RKO (cell line): ENCODE measurements at regions not wholly inside any gene's neighbourhood (a gene's known extent, or its start where the extent isn't known, plus 50 kb on each side); places are given as distances from the start of the nearest gene placed in this dataset.
"Not testable (repeated sequence)": the region's sequence is repeated elsewhere in the genome, so short reads cannot be mapped to it uniquely, and the experiment has no call there.

Experiments
- DNase-seq: peaks from one replicate; pipeline ENCODE4 v3.0.0-alpha.2; 2016; ENCODE audit warnings: low spot score

DNA sequence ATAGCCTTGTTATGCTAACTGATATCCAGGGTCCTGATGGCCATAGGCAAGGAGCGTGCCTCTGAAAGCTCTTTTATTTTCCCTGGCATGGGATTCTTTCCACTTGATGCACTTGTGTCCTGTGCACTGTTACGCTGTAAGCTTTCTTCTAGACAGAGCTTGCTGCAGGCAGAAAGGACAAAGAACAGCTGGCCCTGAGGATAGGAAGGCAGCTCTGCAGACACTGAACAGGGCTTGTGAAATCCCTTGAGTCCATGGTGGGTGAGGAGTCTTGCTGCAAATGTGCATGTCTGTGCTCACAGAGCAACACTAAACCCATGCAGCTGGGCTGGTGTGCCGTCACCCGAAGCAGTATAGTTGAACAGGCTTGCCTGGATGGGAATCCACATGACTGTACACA lies 126.6 kb downstream of the AKAP11 start:
- DNase-seq = no peak

DNA sequence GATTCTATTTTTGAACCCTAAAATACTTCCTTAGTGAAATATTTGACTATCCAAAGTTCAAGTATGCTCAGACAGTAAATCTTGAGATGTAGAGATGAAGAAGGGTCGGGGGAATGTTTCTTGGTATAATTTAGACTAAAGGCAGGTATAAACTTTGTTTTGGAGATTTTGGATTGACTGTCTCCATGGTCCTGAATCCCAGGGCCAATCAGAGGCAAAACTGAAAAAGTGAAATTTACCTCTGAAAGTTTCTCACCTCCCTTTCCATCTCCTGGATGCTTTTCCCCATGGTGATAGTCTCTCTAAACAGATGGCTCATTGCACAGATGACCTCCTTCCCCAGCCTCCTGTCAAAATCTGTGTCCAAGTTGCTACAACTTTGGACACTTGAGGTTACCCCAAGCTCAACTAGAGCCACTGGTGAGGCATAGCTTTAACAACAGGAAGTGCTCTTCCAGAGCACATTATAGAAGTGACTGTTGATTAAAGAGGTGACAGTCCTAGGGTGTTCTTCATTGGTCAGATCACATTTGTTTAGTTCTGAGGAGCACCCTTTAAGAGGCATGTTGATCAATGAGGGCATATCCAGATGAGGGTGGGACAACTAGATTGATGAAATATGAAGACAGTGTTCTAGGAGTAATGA lies 128.4 kb downstream of the AKAP11 start:
- DNase-seq = no peak

DNA sequence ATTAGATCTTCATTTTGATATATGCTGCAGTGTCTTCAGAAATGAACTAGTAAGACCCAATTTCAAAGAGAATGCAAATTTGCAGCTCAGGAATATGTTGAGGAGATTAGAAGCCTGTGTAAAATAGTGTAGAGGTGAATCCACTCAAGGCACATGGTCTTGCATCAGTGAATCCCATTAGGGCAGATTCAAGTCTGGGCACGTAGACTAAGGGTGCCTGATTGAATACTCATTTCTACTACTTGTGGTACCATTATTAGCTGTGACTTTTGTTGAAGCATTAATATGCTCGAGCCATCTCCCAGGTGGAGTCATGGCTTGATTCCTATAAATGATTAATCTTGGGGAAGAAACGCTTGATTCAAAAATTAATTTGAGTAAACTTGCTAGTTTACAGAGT lies 129.4 kb downstream of the AKAP11 start:
- no peak for DNase-seq

DNA sequence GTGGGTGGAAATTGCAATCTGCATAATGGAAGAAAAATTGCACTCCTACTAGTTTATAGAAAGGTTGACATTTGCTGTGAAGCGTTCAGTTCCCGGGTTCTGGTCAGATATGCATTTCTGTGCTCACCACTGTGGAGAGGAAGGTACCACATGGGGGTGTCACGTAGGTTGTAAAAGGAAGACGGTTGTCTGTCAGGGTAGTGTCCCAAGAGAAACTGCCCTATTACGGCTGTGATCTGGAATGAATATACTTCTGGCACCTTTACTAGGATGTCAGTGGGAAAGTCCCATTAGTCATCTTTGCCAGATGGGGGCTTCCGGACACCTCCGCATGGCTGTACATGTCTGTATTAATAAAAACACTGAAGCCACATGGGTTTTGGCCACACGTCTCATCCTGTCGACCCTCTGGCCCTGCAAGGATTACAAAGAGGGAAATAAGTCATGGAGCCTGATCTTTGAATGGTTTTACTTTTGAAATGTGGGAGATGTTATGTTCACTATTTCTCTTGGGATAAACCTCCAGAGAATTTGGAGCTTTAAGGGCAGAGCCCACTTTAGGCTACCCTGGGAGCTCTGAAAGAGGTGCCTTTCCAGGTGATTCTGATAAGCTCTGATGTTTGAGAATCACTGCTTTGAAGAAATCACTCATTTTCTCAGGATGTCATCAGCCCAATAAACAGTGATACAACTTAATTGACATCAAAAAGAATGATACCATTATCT lies 133.9 kb downstream of the AKAP11 start:
- DNase-seq = no peak

DNA sequence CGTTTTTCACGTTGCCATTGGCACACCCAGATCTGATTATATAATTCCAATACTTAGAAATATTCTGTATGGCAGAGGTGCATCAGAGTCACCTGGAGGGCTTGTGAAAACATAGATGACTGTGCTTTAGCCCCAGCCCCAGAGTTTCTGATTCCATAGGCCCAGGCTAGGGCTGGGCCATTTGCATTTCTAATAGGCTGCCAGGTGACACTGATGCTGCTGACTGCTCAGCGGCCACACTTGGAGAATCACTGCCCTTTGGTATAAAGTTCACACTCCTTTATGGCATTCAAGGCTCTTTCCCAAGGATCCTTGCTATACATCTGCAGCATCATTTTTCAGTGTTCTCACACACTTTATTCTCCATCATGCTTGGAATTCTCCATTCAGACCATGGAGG lies 137.1 kb downstream of the AKAP11 start:
- DNase-seq = no peak

DNA sequence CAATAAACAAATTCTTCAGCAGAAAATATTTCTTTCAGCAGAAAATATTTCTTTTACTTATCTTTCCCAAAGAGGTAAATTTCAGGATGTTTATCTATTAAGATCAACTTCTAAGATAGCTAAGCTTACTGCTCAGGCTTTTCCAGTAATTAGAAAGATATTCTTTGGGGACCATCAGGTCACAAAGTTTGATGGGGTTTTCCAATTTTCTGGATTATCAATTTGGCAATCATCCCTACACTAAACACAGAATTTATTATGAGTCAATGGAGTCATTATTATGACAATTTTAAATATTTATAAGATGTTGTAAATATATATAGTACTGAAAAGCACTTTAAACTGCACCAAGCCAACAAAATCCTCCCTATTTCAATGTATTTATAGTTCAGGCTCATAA lies 137.6 kb downstream of the AKAP11 start:
- no peak for DNase-seq

DNA sequence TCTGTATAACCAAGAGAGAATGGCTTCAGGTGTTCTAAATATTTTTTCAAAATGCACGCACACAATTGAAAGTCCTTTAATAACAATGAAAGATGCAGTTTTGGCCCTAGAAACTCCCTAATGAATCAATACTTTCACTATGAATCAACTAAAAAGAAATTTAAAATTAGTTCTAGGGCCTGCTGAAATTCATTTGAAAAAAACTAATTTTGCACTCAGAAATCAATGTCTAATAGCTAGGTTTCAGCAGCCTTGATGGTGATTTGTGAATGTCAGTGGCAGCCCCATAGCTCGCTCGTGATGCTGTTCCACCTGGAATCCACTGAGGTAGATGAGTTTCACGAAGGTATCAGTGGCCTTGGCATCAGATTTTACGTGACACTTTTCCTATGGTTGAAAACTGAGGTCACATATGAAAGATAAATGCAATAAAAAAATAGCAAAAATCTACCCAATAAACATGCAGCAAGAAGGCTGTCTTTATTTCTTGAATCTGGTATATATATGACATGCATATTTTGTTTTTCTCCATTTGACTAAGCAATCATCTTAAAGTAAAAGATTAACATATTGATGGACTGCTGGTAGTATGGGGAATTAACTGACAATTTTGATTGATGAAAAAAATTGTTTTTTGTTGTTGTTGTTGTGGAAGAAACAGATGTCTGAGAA lies 141.0 kb downstream of the AKAP11 start:
- DNase-seq = no peak

DNA sequence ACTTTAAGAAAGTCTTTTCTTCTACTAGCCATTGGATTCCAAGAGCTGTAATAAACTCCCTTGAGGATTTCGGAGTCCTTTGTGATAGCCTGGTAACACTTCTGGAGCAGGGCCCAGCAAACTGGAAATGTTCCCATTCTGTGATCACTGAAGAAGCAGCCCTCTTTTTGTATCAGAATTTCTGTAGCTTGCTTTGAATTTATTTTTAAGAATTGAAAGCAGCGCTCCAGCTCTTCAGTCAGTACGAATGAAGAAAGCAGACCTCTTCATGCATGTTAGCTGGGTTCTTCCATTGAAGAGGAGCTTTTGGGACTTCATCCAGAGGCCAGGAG lies 141.5 kb downstream of the AKAP11 start:
- no peak for DNase-seq

DNA sequence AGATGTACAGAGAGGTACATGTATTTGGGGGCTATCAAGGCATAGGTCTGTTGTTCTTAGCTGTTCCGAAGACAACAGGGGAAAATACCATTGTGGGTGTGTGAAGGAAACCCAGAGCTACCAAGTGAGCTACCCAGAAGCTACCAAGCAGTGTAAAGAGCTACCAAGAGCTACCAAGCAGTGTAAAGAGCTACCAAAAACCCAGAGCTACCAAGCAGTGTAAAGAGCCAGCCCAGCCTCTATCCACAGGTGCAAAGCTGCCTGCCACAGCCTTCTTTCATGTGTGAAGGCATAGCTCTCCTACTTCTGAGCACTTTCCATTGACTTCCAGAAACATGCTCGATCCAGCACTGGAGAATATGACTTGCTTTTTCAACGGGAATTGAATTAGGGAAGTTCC lies 145.7 kb downstream of the AKAP11 start:
- no peak for DNase-seq

DNA sequence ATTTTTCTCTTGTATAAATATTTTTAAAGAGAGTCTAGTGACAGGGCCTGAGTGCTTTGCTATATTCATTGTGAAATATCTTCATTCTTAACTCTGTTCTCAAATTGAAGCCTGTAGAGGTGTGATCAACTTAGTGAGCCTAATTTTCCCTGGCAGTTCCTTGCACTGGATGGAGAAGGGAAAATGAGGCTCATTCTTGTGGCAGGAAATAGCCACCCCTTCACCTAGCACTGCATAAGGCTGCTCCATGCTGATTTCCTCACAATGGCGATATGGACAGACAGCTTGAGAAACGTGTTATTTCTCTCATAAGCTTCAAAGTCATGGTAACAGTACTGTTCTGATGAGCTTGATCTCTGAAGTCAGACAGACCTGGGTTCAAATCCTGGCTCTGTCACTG lies 146.2 kb downstream of the AKAP11 start:
- no peak for DNase-seq

DNA sequence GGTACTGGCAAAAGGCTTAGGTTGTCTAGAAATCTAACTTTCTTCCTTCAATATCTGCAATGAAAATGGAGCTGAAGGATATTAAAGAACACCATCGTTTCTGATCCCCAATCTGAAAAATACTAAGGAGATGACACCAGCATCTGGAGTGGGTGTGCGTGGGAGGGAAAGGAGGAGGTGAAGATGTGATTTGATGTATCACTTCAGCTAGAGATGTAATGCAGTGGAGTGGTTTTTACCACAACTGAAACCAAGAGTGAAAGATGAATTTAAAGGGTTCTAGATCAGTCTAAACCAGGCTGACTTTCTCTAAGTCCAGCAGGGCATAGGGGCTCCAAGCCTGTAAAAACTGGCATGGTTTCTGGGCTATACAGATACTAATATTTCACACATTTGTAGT lies 148.4 kb downstream of the AKAP11 start:
- DNase-seq = no peak

DNA sequence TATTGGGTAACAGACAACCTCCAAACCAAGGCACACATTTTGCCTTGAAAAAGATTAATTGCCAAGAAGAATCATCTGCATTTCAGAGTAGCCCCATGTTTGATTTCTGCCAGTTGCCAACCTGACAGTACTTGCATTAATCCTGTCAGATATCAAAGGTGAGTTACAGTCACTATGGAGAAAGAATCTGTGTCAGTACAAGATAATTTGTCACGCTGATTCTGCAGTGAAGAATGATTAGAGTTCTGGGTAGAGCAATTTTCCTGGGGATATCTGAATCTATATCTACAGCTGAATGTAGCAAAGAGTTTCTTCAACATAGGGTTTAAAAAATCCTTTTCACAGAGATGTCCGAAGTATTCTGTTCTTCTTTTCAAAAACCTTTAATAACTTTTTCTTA lies 150.7 kb downstream of the AKAP11 start:
- no peak for DNase-seq

DNA sequence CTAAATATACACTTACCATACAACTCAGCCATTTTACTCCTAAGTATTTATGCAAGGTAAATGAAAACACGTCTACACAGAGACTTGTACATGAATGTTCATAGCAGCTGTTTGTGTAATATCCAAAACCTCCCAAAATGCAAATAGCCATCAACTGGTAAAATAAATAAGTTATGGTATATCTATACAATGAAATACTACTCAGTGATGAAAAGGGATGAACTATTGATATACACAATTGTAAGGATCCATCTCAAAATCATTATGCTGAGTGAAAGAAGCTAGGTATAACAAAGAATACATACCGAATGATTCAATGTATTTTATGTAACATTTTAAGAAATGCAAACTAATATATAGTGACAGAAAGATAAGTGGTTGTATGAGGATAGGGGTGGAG lies 149.8 kb upstream of the TNFSF11 start:
- DNase-seq = no peak

DNA sequence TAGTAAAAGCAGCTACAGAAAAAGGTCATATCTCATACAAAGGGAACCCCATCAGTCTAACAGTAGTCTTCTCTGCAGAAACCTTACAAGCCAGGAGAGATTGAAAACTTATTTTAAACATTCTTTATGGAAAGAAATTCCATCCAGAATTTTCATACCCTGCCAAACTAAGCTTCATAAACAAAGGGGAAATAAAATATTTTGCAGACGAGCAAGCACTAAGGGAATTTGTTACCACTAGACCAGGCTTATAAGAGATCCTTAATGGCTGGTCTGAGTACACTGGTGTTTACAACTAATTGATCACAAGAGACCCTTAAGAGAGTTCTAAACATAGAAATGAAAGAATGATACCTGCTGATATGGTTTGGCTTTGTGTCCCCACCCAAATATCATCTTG lies 128.6 kb upstream of the TNFSF11 start:
- no peak for DNase-seq

DNA sequence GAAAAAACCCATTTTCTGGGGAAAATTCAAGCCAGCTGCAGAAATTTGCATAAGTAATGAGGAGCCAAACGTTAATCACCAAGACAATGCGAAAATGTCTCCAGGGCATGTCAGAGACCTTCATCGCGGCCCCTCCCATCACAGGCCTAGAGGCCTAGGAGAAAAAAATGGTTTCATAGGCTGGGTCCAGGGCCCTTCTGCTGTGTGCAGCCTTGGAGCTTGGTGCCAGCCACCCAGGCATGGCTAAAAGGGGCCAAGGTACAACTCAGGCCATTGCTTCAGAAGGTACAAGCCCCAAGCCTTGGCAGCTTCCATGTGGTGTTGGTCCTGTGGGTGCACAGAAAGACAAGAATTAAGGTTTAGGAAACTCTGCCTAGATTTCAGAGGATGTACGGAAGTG lies 127.4 kb upstream of the TNFSF11 start:
- not testable (repeated sequence) for DNase-seq

DNA sequence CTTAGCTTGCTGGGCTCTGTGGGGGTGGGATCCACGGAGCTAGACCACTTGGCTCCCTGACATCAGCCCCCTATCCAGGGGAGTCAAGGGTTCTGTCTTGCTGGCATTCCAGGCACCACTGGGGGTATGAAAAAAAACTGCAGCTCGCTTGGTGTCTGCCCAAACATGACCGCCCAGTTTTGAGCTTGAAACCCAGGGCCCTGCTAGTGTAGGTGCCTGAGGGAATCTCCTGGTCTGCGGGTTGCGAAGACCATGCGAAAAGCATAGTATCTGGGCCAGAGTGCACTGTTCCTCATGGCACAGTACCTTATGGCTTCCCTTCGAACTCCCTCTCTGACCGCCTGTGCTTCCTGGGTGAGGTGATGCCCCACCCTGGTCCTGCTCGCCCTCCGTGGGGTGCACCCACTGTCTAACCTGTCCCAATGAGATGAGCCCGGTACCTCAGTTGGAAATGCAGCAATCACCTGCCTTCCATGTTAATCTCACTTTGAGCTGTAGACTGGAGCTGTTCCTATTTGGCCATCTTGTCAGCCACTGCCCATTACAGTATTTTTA lies 120.8 kb upstream of the TNFSF11 start:
- no peak for DNase-seq

DNA sequence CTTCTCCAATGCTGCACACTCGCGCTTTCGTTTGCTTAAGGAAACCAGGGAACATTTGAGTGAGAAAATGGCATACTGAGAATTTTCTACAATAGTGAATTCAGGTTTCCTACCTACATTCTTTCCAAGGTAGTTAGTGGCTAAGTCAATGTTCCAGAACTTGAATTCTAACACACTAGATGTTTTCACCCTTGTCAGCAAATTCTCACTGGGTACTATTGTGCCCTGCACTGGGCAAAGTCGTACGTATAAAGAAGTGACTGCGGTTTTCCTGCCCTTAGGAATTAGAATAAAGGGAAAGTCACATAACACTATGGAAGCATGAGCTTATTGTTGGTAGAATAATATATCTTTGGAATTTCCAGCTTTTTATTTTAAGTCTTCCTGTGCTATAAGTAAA lies 119.2 kb upstream of the TNFSF11 start:
- DNase-seq = no peak

DNA sequence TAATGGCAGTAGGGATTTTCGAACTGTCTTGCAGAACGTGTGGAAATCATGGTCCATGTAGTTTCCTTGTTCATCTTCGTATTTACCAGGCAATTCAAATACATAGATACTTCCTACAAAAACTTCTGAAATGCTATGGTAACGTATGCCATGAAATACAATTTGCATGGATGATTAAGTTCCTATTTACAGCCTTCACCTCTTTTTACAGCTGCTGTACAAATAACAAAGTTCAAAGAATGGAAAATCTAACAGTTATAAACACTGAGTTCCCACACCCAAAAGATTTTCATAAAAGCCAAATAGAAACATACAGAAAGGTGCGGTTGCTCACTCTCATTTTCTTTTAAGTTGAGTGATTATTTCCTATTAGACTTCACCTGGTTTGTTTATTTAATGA lies 115.8 kb upstream of the TNFSF11 start:
- no peak for DNase-seq

DNA sequence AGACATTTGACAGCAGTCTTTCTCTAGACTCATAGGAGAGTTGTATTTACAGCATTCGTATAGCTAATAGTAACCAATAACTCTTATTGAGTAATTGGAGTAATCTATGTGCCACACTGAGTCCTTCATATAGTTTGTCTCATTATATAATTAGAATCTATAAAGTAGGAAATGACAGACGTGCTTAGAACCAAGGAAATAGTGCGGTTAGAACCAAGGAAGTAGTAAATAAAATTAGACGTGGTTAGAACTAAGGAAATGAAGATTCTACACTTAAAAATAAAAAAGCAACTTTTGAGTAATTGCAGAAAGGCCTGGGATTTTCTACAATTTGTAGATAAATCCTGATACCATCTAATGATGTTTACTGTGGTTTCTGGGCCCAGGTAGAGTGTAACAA lies 107.8 kb upstream of the TNFSF11 start:
- no peak for DNase-seq

DNA sequence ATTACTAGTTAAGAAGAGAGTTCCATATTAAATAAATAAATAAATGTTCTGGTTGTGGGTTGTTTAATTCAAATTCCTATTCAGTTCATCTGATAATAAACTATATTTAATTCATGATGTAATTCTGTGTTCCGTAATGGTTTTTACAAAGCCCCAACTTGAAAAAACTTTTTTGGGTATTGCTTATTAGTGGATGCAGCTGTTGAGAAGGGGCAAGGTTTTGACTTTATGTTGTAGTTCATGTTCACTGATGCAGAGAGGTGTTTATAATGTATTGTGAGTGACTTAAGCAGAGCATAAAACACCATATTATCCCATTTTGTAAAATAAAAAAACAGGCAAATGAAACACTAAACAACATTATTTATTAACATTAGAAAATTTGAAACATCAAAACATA lies 107.3 kb upstream of the TNFSF11 start:
- DNase-seq = no peak

DNA sequence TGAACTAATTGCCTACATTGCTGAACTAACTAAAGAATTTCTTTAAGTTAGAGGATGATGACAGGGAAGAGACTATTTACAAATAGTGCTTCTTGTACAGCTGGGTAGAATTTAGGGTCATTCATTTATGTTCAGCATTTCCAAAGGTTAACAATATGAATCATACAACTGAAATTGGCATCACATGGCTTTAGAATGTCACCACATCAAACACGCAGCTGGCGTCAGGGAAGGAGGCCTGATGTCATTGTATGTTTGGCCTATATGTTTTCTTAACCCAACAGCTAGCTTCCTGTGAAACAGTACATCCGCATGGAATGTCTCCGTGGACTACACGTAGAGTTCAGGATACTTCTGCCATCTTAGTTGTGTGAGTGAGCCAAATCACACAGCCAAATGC lies 99.0 kb upstream of the TNFSF11 start:
- no peak for DNase-seq

DNA sequence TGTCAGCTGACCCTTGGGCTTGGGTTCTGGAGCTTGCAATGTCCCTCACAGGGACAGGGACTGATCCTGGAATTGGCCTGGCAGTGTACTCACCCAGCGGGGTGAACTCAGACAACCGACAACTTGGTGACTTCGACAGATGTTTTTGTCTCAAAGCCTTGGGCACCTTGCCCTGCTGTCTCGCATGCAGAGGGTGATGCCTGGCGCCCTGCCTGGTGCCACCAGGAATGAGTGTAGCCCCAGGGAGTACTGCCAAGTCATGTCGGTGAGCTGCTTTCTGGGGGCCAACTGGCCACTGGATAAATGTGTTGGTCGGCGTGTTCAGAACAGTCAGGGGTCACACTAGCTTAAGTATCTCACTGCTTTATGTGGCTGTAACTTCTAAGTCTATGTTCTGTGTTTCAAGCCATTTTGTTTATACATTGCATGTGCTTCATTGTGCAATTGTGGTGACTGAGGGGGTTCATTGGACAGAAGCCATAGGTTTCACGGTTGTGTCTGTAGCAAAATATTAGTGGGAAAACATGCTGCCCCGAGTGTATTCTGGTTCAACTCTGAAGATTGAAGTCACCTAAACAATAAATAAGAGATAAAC lies 96.3 kb upstream of the TNFSF11 start:
- no peak for DNase-seq

DNA sequence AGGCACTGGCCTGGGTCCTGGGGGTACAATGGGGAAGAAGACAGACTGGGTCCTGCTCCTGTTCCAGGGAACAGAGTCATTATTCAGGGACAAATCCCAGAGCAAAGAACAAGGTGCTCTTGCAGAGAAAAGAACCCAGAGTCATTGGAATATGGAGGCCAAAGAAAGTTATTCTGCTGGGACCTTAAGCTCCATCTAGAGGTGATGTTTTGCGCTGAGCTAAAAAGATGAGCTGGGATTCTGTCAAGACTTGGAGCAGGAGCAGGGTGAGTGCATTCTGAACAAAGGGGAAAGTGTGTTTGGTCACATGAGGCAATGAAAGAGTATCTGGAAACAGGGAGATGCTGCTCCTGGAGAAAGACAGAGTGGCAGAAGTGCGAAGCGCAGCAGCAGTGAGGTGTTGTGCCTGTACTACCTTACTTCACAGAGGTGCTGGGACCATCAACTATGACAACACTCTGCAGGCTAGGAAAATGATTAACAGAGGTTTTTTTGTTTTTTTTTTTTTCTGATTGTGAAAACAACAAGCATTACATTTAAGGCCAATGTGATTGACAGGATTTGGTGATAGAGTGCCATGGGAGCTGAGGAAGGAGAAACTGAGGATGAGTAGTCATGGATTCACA lies 95.3 kb upstream of the TNFSF11 start:
- DNase-seq = peak; percentile 37
